ENCODE measurements at regions not wholly inside any gene's neighbourhood (a gene's known extent, or its start where the extent isn't known, plus 50 kb on each side); places are given as distances from the start of the nearest gene placed in this dataset.
A peak's percentile ranks its signal among the peaks of the same experiment; 100 is the strongest.

DNA sequence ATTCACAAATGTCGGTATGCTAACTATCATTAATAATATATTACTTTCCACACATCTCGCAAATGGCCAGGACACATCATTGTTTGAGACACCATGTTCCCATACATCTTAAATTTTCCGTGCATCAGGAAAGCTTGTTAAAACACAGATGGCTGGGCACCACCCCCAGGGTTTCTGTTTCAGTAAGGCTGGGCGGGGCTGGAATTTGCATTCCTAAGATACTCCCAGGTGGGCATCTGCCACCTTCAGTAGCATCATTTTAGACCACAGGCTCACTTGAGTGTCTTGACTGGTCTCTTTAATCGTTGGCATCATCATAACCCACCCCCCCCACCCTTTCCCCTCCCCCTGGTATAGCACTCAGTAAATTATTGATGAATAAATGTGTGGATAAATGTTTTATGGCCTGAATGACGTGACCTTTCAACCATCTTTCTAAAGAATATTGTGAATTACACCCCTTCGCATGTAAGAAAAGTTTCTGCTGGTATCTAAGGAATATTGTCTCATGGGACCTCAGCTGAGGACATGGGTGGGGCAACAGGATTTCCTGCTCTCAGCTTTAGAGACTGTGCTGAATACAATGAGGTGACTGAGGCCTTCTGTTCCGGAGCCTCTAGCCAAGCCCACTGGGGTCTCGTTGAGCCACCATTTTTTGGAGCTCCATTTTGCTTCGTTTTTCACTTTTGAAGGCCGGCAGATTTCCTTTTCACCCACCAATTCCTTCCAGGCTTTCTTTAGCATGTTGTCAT lies 124.1 kb upstream of the NEDD9 start:
- H3K4me1 ChIP-seq, result peaks cover 28% of the 10 kb centered on the region
- ATAC-seq (peak; percentile 66), DNase-seq (no peak)
- no peaks in the 10 kb centered on the region for H3K36me3 ChIP-seq
- H3K4me3 ChIP-seq, result no peak overlapping the region
- intact Hi-C loops (cut with DNase I), result no loop called here
- no peaks in the 10 kb centered on the region for H3K9me3 ChIP-seq
- TF ChIP-seq, protein P1, sequence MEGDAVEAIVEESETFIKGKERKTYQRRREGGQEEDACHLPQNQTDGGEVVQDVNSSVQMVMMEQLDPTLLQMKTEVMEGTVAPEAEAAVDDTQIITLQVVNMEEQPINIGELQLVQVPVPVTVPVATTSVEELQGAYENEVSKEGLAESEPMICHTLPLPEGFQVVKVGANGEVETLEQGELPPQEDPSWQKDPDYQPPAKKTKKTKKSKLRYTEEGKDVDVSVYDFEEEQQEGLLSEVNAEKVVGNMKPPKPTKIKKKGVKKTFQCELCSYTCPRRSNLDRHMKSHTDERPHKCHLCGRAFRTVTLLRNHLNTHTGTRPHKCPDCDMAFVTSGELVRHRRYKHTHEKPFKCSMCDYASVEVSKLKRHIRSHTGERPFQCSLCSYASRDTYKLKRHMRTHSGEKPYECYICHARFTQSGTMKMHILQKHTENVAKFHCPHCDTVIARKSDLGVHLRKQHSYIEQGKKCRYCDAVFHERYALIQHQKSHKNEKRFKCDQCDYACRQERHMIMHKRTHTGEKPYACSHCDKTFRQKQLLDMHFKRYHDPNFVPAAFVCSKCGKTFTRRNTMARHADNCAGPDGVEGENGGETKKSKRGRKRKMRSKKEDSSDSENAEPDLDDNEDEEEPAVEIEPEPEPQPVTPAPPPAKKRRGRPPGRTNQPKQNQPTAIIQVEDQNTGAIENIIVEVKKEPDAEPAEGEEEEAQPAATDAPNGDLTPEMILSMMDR (IDR thresholded peaks at IDR 0.05), result no peak
- no peaks in the 10 kb centered on the region for H3K27me3 ChIP-seq
- H3K27ac ChIP-seq, result peak overlapping the region; percentile 82

DNA sequence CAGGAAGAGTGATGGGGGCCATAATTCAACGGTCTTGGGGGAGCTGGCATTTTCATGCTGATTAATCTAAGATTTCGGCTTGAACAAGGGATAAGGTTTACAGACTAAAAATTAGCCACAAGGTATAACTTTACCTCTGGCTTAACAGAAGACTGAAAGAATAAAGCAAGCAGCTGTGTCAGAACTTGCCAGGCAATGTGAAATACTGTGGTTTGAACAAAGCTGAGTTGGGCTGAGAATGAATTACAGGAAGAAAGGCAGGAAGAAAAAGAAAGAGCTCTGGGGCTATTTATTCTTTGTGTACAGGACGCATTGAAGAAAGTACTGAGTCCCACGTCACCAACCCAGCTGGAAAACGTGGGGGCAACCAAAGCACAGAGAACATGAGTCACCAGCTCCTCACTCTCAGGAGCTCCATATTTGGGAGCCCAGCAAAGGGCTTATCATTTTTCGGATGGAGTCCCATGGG lies 121.5 kb upstream of the NEDD9 start:
- intact Hi-C loops (cut with DNase I), result no loop called here
- no peak for ATAC-seq
- no peaks in the 10 kb centered on the region for H3K27me3 ChIP-seq
- H3K9me3 ChIP-seq, result no peaks in the 10 kb centered on the region
- no peak overlapping the region for H3K4me3 ChIP-seq
- TF ChIP-seq, protein P1 (IDR thresholded peaks at IDR 0.05), result no peak
- peaks cover 23% of the 10 kb centered on the region for H3K4me1 ChIP-seq
- H3K27ac ChIP-seq, result peak overlapping the region; percentile 67
- no peak for DNase-seq
- H3K36me3 ChIP-seq, result no peaks in the 10 kb centered on the region

DNA sequence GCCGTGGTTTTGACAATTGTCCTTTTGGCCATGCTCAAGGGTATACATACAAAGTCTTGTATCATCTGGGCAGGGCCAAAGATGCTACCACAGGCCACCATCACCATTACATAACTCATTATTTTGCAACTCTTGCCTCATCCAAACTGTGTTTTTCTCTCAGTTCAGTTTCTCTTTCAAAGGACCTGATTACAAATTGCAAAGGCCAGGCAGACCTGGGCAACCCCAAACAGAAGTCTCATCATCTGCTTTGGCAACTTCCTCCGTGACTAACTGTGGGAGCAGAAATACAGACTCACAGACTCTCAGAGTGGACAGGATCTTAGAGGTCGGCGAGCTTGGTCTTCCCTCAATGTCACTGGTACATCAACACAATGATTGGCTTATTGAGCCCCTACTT lies 117.8 kb upstream of the NEDD9 start:
- no peak overlapping the region for H3K27ac ChIP-seq
- no peaks in the 10 kb centered on the region for H3K4me1 ChIP-seq
- ATAC-seq, result peak; percentile 90
- H3K36me3 ChIP-seq, result no peaks in the 10 kb centered on the region
- H3K9me3 ChIP-seq, result no peaks in the 10 kb centered on the region
- H3K27me3 ChIP-seq, result no peaks in the 10 kb centered on the region
- DNase-seq, result no peak
- H3K4me3 ChIP-seq, result no peak overlapping the region
- TF ChIP-seq, protein P1 (IDR thresholded peaks at IDR 0.05), result no peak
- intact Hi-C loops (cut with DNase I), result no loop called here

DNA sequence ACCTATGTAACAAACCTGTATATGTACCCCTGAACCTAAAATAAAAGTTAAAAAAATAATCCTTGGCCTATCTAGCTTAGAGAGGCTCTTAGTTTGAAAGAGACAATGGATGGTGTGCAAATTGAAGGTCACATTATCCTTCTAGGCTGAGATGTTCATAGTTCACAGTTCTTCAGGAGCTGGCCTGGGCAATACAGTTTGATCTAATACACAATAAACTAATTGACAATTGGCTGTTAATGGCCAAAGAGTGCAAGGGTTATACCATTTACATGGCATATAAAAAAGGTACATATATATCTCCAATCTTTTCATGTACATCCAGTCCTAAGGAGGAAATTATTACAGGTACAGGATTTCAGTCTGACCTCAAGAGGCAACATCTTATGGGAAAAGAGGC lies 117.4 kb upstream of the NEDD9 start:
- no peaks in the 10 kb centered on the region for H3K27me3 ChIP-seq
- no peaks in the 10 kb centered on the region for H3K9me3 ChIP-seq
- no peaks in the 10 kb centered on the region for H3K4me1 ChIP-seq
- intact Hi-C loops (cut with DNase I), result no loop called here
- no peak for ATAC-seq
- no peak overlapping the region for H3K27ac ChIP-seq
- H3K4me3 ChIP-seq, result no peak overlapping the region
- TF ChIP-seq, protein P1 (IDR thresholded peaks at IDR 0.05), result no peak
- no peaks in the 10 kb centered on the region for H3K36me3 ChIP-seq
- no peak for DNase-seq

DNA sequence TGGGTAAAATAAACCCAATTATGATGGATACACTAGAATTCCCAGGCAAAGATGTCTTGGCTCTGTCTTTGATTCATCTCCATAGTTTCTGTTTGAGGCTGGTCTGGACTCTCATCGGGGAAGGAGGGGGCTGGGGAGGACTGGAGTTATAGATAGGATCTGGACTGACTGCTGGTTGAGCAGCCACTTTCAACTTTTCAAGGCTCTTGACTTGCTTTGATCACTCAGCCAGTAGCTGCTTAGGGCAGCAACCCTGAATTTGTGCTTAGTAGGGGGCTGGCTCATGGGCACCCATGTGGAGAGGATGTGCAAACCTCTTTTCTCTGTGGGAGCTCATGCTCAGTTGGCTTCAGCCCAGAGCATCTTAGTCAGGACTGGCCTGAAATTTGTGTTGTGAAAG lies 114.0 kb upstream of the NEDD9 start:
- no peaks in the 10 kb centered on the region for H3K4me1 ChIP-seq
- intact Hi-C loops (cut with DNase I), result no loop called here
- DNase-seq (no peak), ATAC-seq (no peak)
- H3K9me3 ChIP-seq, result no peaks in the 10 kb centered on the region
- H3K27me3 ChIP-seq, result no peaks in the 10 kb centered on the region
- no peak overlapping the region for H3K4me3 ChIP-seq
- no peaks in the 10 kb centered on the region for H3K36me3 ChIP-seq
- no peak overlapping the region for H3K27ac ChIP-seq
- TF ChIP-seq, protein P1 (IDR thresholded peaks at IDR 0.05), result no peak

Data from upper lobe of right lung (tissue), 1 donor.